GM23248 (cell line): ENCODE measurements at regions not wholly inside any gene's neighbourhood (a gene's known extent, or its start where the extent isn't known, plus 50 kb on each side); places are given as distances from the start of the nearest gene placed in this dataset.
"Not testable (repeated sequence)": the region's sequence is repeated elsewhere in the genome, so short reads cannot be mapped to it uniquely, and the experiment has no call there.

Source experiments
- EZH2 ChIP-seq: fragments of 200-600 bp; sonication (generic); IDR thresholded peaks from 2 replicates; pipeline ENCODE4 v1.6.1; 2018; ENCODE audit warnings: antibody characterized with exemption, mild to moderate bottlenecking; ENCODE audit not compliant: insufficient read depth, poor library complexity, severe bottlenecking
- EZH2phosphoT487 ChIP-seq: fragments of 200-600 bp; sonication (generic); IDR thresholded peaks from 2 replicates; pipeline ENCODE4 v1.6.1; 2018; ENCODE audit warnings: antibody characterized with exemption, moderate library complexity, mild to moderate bottlenecking, low read depth; ENCODE audit not compliant: insufficient read depth

DNA sequence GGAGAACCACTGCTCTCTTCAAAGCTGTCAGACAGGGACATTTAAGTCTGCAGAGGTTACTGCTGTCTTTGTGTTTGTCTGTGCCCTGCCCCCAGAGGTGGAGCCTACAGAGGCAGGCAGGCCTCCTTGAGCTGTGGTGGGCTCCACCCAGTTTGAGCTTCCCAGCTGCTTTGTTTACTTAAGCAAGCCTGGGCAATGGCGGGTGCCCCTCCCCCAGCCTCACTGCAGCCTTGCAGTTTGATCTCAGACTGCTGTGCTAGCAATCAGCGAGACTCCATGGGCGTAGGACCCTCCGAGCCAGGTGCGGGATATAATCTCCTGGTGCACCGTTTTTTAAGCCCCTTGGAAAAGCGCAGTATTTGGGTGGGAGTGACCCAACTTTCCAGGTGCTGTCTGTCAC, 290.6 kb upstream of the MEIS1 start:
- TF ChIP-seq EZH2, EZH2phosphoT487: not testable (repeated sequence)
